IMR-90 (cell line): ENCODE measurements at regions not wholly inside any gene's neighbourhood (a gene's known extent, or its start where the extent isn't known, plus 50 kb on each side); places are given as distances from the start of the nearest gene placed in this dataset.

Experiments used
- ATAC-seq: fragments of 200-7000 bp; cut with Tn5 transposase; 2 replicates; pipeline ENCODE4 v1.9.1; 2020; ENCODE audit warnings: low read depth, mild to moderate bottlenecking, moderate library complexity
- BruUV-seq: library from RNA; stranded (reverse); fragments of 400-500 nt; replicated peaks from 2 replicates; lab custom pipeline; 2021; lab: Mats Ljungman, UMichigan
- CTCF ChIA-PET: fragments of 300-600 bp; formaldehyde crosslinking; extraction: SDS; loops from one replicate; lab custom pipeline; 2021; ENCODE audit warnings: antibody characterized with exemption; lab: Yijun Ruan, JAX
- POLR2A ChIA-PET: fragments of 300-600 bp; sonication (Branson Sonifier 250); formaldehyde crosslinking; loops from one replicate; lab custom pipeline; 2022; ENCODE audit warnings: antibody characterized with exemption; ENCODE audit not compliant: unreplicated experiment; lab: Charles Lee
- DNase-seq: peaks from one replicate; pipeline ENCODE4 v3.0.0; 2013
- H2AFZ ChIP-seq: replicated peaks from 2 replicates; pipeline ENCODE3; 2013; ENCODE audit warnings: low read length, mild to moderate bottlenecking; ENCODE audit not compliant: poor library complexity
- H2AK5ac ChIP-seq: 2 replicates; pipeline ENCODE4 v1.6.1; 2013; ENCODE audit warnings: low read depth, low read length, inconsistent platforms
- H2AK9ac ChIP-seq: replicated peaks from 2 replicates; pipeline ENCODE3; 2013; ENCODE audit warnings: mild to moderate bottlenecking, low read depth, low read length, moderate library complexity; ENCODE audit not compliant: poor library complexity
- H2BK120ac ChIP-seq: 2 replicates; pipeline ENCODE4 v1.6.1; 2013; ENCODE audit warnings: low read depth, low read length, inconsistent platforms
- H2BK15ac ChIP-seq: 3 replicates; pipeline ENCODE4 v1.6.1; 2013; ENCODE audit warnings: low read depth, low read length, inconsistent platforms
- H2BK20ac ChIP-seq: 2 replicates; pipeline ENCODE4 v1.6.1; 2013; ENCODE audit warnings: low read depth, mild to moderate bottlenecking, inconsistent platforms, low read length, moderate library complexity
- H2BK5ac ChIP-seq: 2 replicates; pipeline ENCODE4 v1.6.1; 2013; ENCODE audit warnings: mild to moderate bottlenecking, low read depth, low read length, inconsistent platforms; ENCODE audit not compliant: poor library complexity, severe bottlenecking
- H3K14ac ChIP-seq: replicated peaks from 2 replicates; pipeline ENCODE4 v1.6.1; 2013; ENCODE audit warnings: low read depth, low read length, inconsistent platforms
- H3K18ac ChIP-seq: 2 replicates; pipeline ENCODE4 v1.6.1; 2013; ENCODE audit warnings: low read depth, low read length, control low read depth
- H3K23ac ChIP-seq: 2 replicates; pipeline ENCODE4 v1.6.1; 2013; ENCODE audit warnings: low read depth, low read length, inconsistent platforms
- H3K27ac ChIP-seq: 2 replicates; pipeline ENCODE4 v1.5.1; 2013; ENCODE audit warnings: mild to moderate bottlenecking, control low read depth, low read length; ENCODE audit not compliant: insufficient read depth
- H3K27me3 ChIP-seq: 2 replicates; pipeline ENCODE4 v1.6.1; 2013; ENCODE audit warnings: low read length; ENCODE audit not compliant: control insufficient read depth, insufficient read depth
- H3K36me3 ChIP-seq: 2 replicates; pipeline ENCODE4 v1.6.1; 2013; ENCODE audit warnings: low read length, mixed read lengths; ENCODE audit not compliant: control insufficient read depth, insufficient read depth
- H3K4ac ChIP-seq: 2 replicates; pipeline ENCODE4 v1.6.1; 2013; ENCODE audit warnings: low read depth, low read length, inconsistent platforms
- H3K4me1 ChIP-seq: 2 replicates; pipeline ENCODE4 v1.6.1; 2013; ENCODE audit warnings: low read length, mixed read lengths; ENCODE audit not compliant: control insufficient read depth, insufficient read depth
- H3K4me2 ChIP-seq: 2 replicates; pipeline ENCODE4 v1.6.1; 2013; ENCODE audit warnings: low read depth, mild to moderate bottlenecking, control low read depth, low read length, moderate library complexity
- H3K4me3 ChIP-seq: 2 replicates; pipeline ENCODE4 v1.5.1; 2013; ENCODE audit warnings: low read depth, mild to moderate bottlenecking, control low read depth, low read length, moderate library complexity; ENCODE audit not compliant: insufficient read depth
- H3K56ac ChIP-seq: 2 replicates; pipeline ENCODE4 v1.6.1; 2013; ENCODE audit warnings: low read length, inconsistent platforms; ENCODE audit not compliant: insufficient read depth; ENCODE audit errors: extremely low read depth
- H3K79me1 ChIP-seq, 2 experiments: 2 replicates each; pipeline ENCODE4 v1.6.1; 2013; ENCODE audit warnings: low read length in 2 of 2, inconsistent platforms in 1 of 2, low read depth in 1 of 2
- H3K9ac ChIP-seq: 2 replicates; pipeline ENCODE4 v1.6.1; 2013; ENCODE audit warnings: low read depth, low read length, control low read depth
- H3K9me1 ChIP-seq: 2 replicates; pipeline ENCODE4 v1.6.1; 2013; ENCODE audit warnings: low read length, inconsistent platforms; ENCODE audit not compliant: insufficient read depth
- H3K9me3 ChIP-seq: 2 replicates; pipeline ENCODE4 v1.6.1; 2013; ENCODE audit warnings: low read length; ENCODE audit not compliant: control insufficient read depth, insufficient read depth
- H4K20me1 ChIP-seq: 2 replicates; pipeline ENCODE4 v1.6.1; 2013; ENCODE audit warnings: low read length, inconsistent platforms; ENCODE audit not compliant: insufficient read depth
- H4K5ac ChIP-seq: 2 replicates; pipeline ENCODE4 v1.6.1; 2013; ENCODE audit warnings: mild to moderate bottlenecking, low read depth, low read length, control low read depth
- H4K8ac ChIP-seq, 2 experiments: 2 replicates each; pipeline ENCODE4 v1.6.1; 2013; ENCODE audit warnings: low read depth in 2 of 2, low read length in 2 of 2, control low read depth in 1 of 2, inconsistent platforms in 1 of 2
- H4K91ac ChIP-seq: 2 replicates; pipeline ENCODE4 v1.6.1; 2013; ENCODE audit warnings: low read depth, low read length, inconsistent platforms; ENCODE audit not compliant: insufficient read depth
- BHLHE40 ChIP-seq: fragments of 150-350 bp; IDR thresholded peaks from 2 replicates; pipeline ENCODE4 v1.6.1; 2016; ENCODE audit warnings: mild to moderate bottlenecking, low read depth, low read length
- CEBPB ChIP-seq: IDR thresholded peaks from 2 replicates; pipeline ENCODE4 v1.6.1; 2012; ENCODE audit warnings: low read depth, low read length, improper control_type of control experiment
- CHD1 ChIP-seq: IDR thresholded peaks from 2 replicates; pipeline ENCODE4 v1.6.1; 2012; ENCODE audit warnings: low read depth, low read length, improper control_type of control experiment
- FOS ChIP-seq: fragments of 150-350 bp; IDR thresholded peaks from 2 replicates; pipeline ENCODE4 v1.6.1; 2016; ENCODE audit warnings: low read depth, low read length
- MAFK ChIP-seq: IDR thresholded peaks from 2 replicates; pipeline ENCODE4 v1.6.1; 2012; ENCODE audit warnings: low read depth, low read length, improper control_type of control experiment
- MAZ ChIP-seq: IDR thresholded peaks from 2 replicates; pipeline ENCODE4 v1.6.1; 2012; ENCODE audit warnings: low read depth, mild to moderate bottlenecking, low read length, improper control_type of control experiment, moderate library complexity, borderline replicate concordance
- MXI1 ChIP-seq: IDR thresholded peaks from 2 replicates; pipeline ENCODE4 v1.6.1; 2012; ENCODE audit warnings: low read depth, mild to moderate bottlenecking, low read length, moderate library complexity, borderline replicate concordance
- NFE2L2 ChIP-seq: fragments of 150-350 bp; IDR thresholded peaks from 2 replicates; pipeline ENCODE4 v1.6.1; 2016; ENCODE audit warnings: low read depth, mild to moderate bottlenecking, low read length
- POLR2A ChIP-seq: IDR thresholded peaks from 2 replicates; pipeline ENCODE4 v1.6.1; 2012; ENCODE audit warnings: mild to moderate bottlenecking, low read depth, low read length
- RAD21 ChIP-seq: IDR thresholded peaks from 2 replicates; pipeline ENCODE4 v1.6.1; 2012; ENCODE audit warnings: low read length, improper control_type of control experiment
- RCOR1 ChIP-seq: IDR thresholded peaks from 2 replicates; pipeline ENCODE4 v1.6.1; 2012; ENCODE audit warnings: mild to moderate bottlenecking, low read length, improper control_type of control experiment; ENCODE audit not compliant: insufficient replicate concordance
- RFX5 ChIP-seq: IDR thresholded peaks from 2 replicates; pipeline ENCODE4 v1.8.0; 2012; ENCODE audit warnings: low read depth, mild to moderate bottlenecking, low read length, moderate library complexity
- SMC3 ChIP-seq: fragments of 150-350 bp; IDR thresholded peaks from 2 replicates; pipeline ENCODE4 v1.6.1; 2016; ENCODE audit warnings: low read depth, mild to moderate bottlenecking, antibody characterized with exemption, low read length, moderate library complexity
- WGBS, 2 experiments: methylation state at CpG; one replicate each; pipeline versions ENCODE4 v1.1.5 to v1.1.7; 2013; ENCODE audit warnings: missing lambda C conversion rate in 2 of 2; ENCODE audit not compliant: insufficient read length in 1 of 2; ENCODE audit errors: extremely low coverage in 2 of 2; 5-methylcytosine and 5-hydroxymethylcytosine counted together
- dilution Hi-C: fragments of 300-500 bp; cut with HindIII; formaldehyde crosslinking; loops from one replicate; pipeline ENCODE4 v1.14.3; 2018; ENCODE audit warnings: low sequenced_read_pairs; ENCODE audit not compliant: unreplicated experiment
- in situ Hi-C: fragments of 300-500 bp; cut with MboI; formaldehyde crosslinking; loops from 3 replicates; pipeline ENCODE4 v1.14.3; 2019; ENCODE audit warnings: low sequenced_read_pairs, inconsistent platforms, mixed read lengths
- intact Hi-C: fragments of 100-400 bp; cut with micrococcal nuclease; formaldehyde crosslinking; loops from 2 replicates; pipeline ENCODE4 v1.10.0; 2022
- TF ChIP-seq, protein P1 (sequence below): fragments of 150-350 bp; IDR thresholded peaks from 2 replicates; pipeline ENCODE4 v1.6.1; 2017; ENCODE audit warnings: mild to moderate bottlenecking, antibody characterized with exemption, low read length, low read depth
- TF ChIP-seq, protein P2 (sequence below): conservative IDR thresholded peaks from 2 replicates; pipeline ENCODE4 v1.5.1; 2012; ENCODE audit warnings: mild to moderate bottlenecking, low read depth, low read length, improper control_type of control experiment
- TF ChIP-seq, protein P3 (sequence below): fragments of 150-350 bp; IDR thresholded peaks from 2 replicates; pipeline ENCODE4 v1.6.1; 2016; ENCODE audit warnings: low read depth, mild to moderate bottlenecking, low read length, moderate library complexity, borderline replicate concordance

- peak overlapping the region; percentile 66; the same call in 1 of the 2 replicates for H2BK20ac ChIP-seq
- BruUV-seq, result no TSS peak
These were observed 83.8 kb downstream of the FOXL1 start for GRCh38 chr16:86662195-86662594.

More at GRCh38 chr16:86662195-86662594, 83.8 kb downstream of the FOXL1 start:
- H4K8ac ChIP-seq, result peak overlapping the region in 1 of 2 experiments; percentile 37; a peak in 1 of 4 replicates
- no peak overlapping the region for H3K18ac ChIP-seq
- peak overlapping the region; percentile 78; the same call in 1 of the 3 replicates for H2BK15ac ChIP-seq
- in situ Hi-C loops (no loop called here), intact Hi-C loops (loop anchor here (5.0 kb wide), 1 partner anchor 50 kb away; no protein-coding TSS in a partner anchor), dilution Hi-C loops (no loop called here)
- DNase-seq (peak; percentile 26), ATAC-seq (peak; percentile 38)
- H2BK120ac ChIP-seq, result peak overlapping the region; percentile 74
- no peaks in the 10 kb centered on the region for H3K27me3 ChIP-seq
- no peak overlapping the region; the same call in none of the 2 replicates for H3K56ac ChIP-seq
- H3K27ac ChIP-seq, result no peak overlapping the region
- H2AK9ac ChIP-seq, result no peak overlapping the region
- no peaks in the 10 kb centered on the region; the same call in 1 of the 2 replicates for H4K20me1 ChIP-seq
- peak overlapping the region; percentile 57; the same call in 1 of the 2 replicates for H2AK5ac ChIP-seq
- H4K91ac ChIP-seq, result peak overlapping the region; percentile 49; the same call in 1 of the 2 replicates
- H3K36me3 ChIP-seq, result no peaks in the 10 kb centered on the region
- no peak overlapping the region for H2AFZ ChIP-seq
- no peaks in the 10 kb centered on the region for H3K9me3 ChIP-seq
- peaks cover 0 to 15% of the 10 kb centered on the region in 2 experiments; a peak in 2 of 4 replicates for H3K79me1 ChIP-seq
- no peak overlapping the region for H4K5ac ChIP-seq
- peaks cover 24% of the 10 kb centered on the region for H3K4me1 ChIP-seq
- H3K4me2 ChIP-seq, result peak overlapping the region; percentile 3; the same call in 1 of the 2 replicates
- CTCF ChIA-PET, result interaction anchor here (0.5 to 0.8 kb wide), 3 partner anchors 24 to 60 kb away, joined by 3 to 5 read pairs (median 3); no protein-coding TSS in a partner anchor
- H3K4ac ChIP-seq, result peak overlapping the region; percentile 57; the same call in 1 of the 2 replicates
- H3K9ac ChIP-seq, result no peak overlapping the region
- TF ChIP-seq MAFK (no peak), RAD21 (no peak), RCOR1 (no peak), MXI1 (no peak), SMC3 (no peak), NFE2L2 (no peak), CEBPB (no peak), CHD1 (no peak), POLR2A (no peak), MAZ (no peak), BHLHE40 (no peak), RFX5 (no peak), FOS (no peak)
- TF ChIP-seq, protein P1, sequence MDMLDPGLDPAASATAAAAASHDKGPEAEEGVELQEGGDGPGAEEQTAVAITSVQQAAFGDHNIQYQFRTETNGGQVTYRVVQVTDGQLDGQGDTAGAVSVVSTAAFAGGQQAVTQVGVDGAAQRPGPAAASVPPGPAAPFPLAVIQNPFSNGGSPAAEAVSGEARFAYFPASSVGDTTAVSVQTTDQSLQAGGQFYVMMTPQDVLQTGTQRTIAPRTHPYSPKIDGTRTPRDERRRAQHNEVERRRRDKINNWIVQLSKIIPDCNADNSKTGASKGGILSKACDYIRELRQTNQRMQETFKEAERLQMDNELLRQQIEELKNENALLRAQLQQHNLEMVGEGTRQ, result no peak; the same call in 1 of the 2 replicates
- TF ChIP-seq, protein P2, sequence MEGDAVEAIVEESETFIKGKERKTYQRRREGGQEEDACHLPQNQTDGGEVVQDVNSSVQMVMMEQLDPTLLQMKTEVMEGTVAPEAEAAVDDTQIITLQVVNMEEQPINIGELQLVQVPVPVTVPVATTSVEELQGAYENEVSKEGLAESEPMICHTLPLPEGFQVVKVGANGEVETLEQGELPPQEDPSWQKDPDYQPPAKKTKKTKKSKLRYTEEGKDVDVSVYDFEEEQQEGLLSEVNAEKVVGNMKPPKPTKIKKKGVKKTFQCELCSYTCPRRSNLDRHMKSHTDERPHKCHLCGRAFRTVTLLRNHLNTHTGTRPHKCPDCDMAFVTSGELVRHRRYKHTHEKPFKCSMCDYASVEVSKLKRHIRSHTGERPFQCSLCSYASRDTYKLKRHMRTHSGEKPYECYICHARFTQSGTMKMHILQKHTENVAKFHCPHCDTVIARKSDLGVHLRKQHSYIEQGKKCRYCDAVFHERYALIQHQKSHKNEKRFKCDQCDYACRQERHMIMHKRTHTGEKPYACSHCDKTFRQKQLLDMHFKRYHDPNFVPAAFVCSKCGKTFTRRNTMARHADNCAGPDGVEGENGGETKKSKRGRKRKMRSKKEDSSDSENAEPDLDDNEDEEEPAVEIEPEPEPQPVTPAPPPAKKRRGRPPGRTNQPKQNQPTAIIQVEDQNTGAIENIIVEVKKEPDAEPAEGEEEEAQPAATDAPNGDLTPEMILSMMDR, result no peak
- TF ChIP-seq, protein P3, sequence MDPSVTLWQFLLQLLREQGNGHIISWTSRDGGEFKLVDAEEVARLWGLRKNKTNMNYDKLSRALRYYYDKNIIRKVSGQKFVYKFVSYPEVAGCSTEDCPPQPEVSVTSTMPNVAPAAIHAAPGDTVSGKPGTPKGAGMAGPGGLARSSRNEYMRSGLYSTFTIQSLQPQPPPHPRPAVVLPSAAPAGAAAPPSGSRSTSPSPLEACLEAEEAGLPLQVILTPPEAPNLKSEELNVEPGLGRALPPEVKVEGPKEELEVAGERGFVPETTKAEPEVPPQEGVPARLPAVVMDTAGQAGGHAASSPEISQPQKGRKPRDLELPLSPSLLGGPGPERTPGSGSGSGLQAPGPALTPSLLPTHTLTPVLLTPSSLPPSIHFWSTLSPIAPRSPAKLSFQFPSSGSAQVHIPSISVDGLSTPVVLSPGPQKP, result no peak
- peak overlapping the region; percentile 79 for H2BK5ac ChIP-seq
- H3K9me1 ChIP-seq, result peaks cover 21% of the 10 kb centered on the region
- no peak overlapping the region for H3K4me3 ChIP-seq
- WGBS, 2 experiments, result no CpG with 5 or more reads among the region's 5 CpGs
- POLR2A ChIA-PET, result no interaction called here
- H3K14ac ChIP-seq, result peak overlapping the region; percentile 82; the same call in 1 of the 2 replicates
- peak overlapping the region; percentile 69; the same call in 1 of the 2 replicates for H3K23ac ChIP-seq
